ENCODE measurements at regions not wholly inside any gene's neighbourhood (a gene's known extent, or its start where the extent isn't known, plus 50 kb on each side); places are given as distances from the start of the nearest gene placed in this dataset.

- H3K9ac ChIP-seq (ENCODE audit: insufficient read depth in 1 of 2, low read length in 2 of 2) = no peak overlapping the region
- H3K9me3 ChIP-seq (ENCODE audit: control insufficient read depth in 4 of 4, insufficient read depth in 3 of 4, low read length in 3 of 4) = peaks cover 0 to 2% (median 0%) of the 10 kb centered on the region in 4 donors
- no peak overlapping the region for H3K4me3 ChIP-seq
- H3K27me3 ChIP-seq (ENCODE audit: control insufficient read depth in 3 of 3, insufficient read depth in 3 of 3, low read length in 2 of 3) = no peaks in the 10 kb centered on the region
- ATAC-seq (ENCODE audit: insufficient read depth, low FRiP score) (no peak), DNase-seq (no peak)
- WGBS, 2 donors = 70% methylated on average over 6 of the region's 6 CpGs
- no peak for TF ChIP-seq CTCF (IDR thresholded peaks at IDR 0.05; ENCODE audit: control extremely low read depth, extremely low read depth)
- H3K36me3 ChIP-seq (ENCODE audit: control insufficient read depth in 4 of 4, insufficient read depth in 4 of 4, low read length in 4 of 4) = no peaks in the 10 kb centered on the region
- no peak overlapping the region for H3K27ac ChIP-seq (ENCODE audit: low read depth in 1 of 2, low read length in 1 of 2)
- no peaks in the 10 kb centered on the region for H3K4me1 ChIP-seq (ENCODE audit: control insufficient read depth in 5 of 5, insufficient read depth in 5 of 5, low read length in 5 of 5)
Observed at GRCh38 chrX:137667776-137668175, 101.8 kb downstream of the ZIC3 start.

GRCh38 chrX:137684591-137684990 lies 118.7 kb downstream of the ZIC3 start:
- no peak for ATAC-seq (ENCODE audit: insufficient read depth, low FRiP score)
- WGBS, 2 donors = 13 to 26% methylated on average over 2 of the region's 2 CpGs
- Histone ChIP-seq H3K4me1 (ENCODE audit: control insufficient read depth in 5 of 5, insufficient read depth in 5 of 5, low read length in 5 of 5) (no peaks in the 10 kb centered on the region), H3K9me3 (ENCODE audit: control insufficient read depth in 4 of 4, insufficient read depth in 3 of 4, low read length in 3 of 4) (no peaks in the 10 kb centered on the region), H3K36me3 (ENCODE audit: control insufficient read depth in 4 of 4, insufficient read depth in 4 of 4, low read length in 4 of 4) (no peaks in the 10 kb centered on the region), H3K27me3 (ENCODE audit: control insufficient read depth in 3 of 3, insufficient read depth in 3 of 3, low read length in 2 of 3) (peaks cover 0 to 3% (median 0%) of the 10 kb centered on the region in 3 donors), H3K27ac (ENCODE audit: low read depth in 1 of 2, low read length in 1 of 2) (no peak overlapping the region), H3K4me3 (no peak overlapping the region), H3K9ac (ENCODE audit: insufficient read depth in 1 of 2, low read length in 2 of 2) (no peak overlapping the region)
- no peak for TF ChIP-seq CTCF (IDR thresholded peaks at IDR 0.05; ENCODE audit: control extremely low read depth, extremely low read depth)
- DNase-seq = no peak

- no peak overlapping the region for H3K9ac ChIP-seq (ENCODE audit: insufficient read depth in 1 of 2, low read length in 2 of 2)
Observed at GRCh38 chrX:137695417-137695816, 129.5 kb downstream of the ZIC3 start.

More at GRCh38 chrX:137695417-137695816, 129.5 kb downstream of the ZIC3 start:
- Histone ChIP-seq H3K4me3 (no peak overlapping the region), H3K27me3 (ENCODE audit: control insufficient read depth in 3 of 3, insufficient read depth in 3 of 3, low read length in 2 of 3) (peaks cover 0 to 2% (median 2%) of the 10 kb centered on the region in 3 donors), H3K4me1 (ENCODE audit: control insufficient read depth in 5 of 5, insufficient read depth in 5 of 5, low read length in 5 of 5) (no peaks in the 10 kb centered on the region), H3K9me3 (ENCODE audit: control insufficient read depth in 4 of 4, insufficient read depth in 3 of 4, low read length in 3 of 4) (peaks cover 0 to 3% (median 0%) of the 10 kb centered on the region in 4 donors), H3K36me3 (ENCODE audit: control insufficient read depth in 4 of 4, insufficient read depth in 4 of 4, low read length in 4 of 4) (no peaks in the 10 kb centered on the region), H3K27ac (ENCODE audit: low read depth in 1 of 2, low read length in 1 of 2) (no peak overlapping the region)
- no peak for ATAC-seq (ENCODE audit: insufficient read depth, low FRiP score)
- DNase-seq = no peak
- no peak for TF ChIP-seq CTCF (IDR thresholded peaks at IDR 0.05; ENCODE audit: control extremely low read depth, extremely low read depth)
